ENCODE measurements at regions not wholly inside any gene's neighbourhood (a gene's known extent, or its start where the extent isn't known, plus 50 kb on each side); places are given as distances from the start of the nearest gene placed in this dataset.
A peak's percentile ranks its signal among the peaks of the same experiment; 100 is the strongest.

DNA sequence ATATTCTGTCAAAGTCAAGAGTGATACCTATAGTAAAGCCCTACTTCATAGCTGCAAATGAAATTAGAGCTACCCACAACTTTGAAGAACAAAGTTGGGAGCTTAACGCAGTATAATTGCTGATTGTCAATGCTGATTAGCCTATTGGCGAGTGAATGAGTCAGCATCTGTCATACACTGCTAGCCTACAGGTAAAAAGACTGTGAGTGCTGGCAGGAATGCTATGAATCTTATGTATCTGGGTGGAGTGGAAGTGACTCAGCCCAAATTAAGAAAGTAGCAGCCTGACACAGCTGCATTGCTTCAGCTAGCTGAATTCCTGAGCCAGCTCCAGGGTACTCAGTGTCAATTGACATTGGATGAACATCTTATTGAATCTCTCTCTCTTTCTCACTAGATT lies 179.4 kb upstream of the DCC start:
- H3K9me3 ChIP-seq (ENCODE audit: control insufficient read depth, low read depth, low read length) = no peaks in the 10 kb centered on the region
- Mint-ChIP-seq H3K4me1 (peaks cover 0 to 7% of the 10 kb centered on the region in 2 experiments; a peak in 1 of 4 replicates), H3K36me3 (ENCODE audit: insufficient read depth in 1 of 3, low read depth in 3 of 3) (peaks cover 2 to 14% (median 4%) of the 10 kb centered on the region in 3 experiments; a peak in 6 of 7 replicates), H3K9me3 (peaks cover 18 to 22% of the 10 kb centered on the region in 2 experiments), H3K27me3 (ENCODE audit: low read depth) (no peaks in the 10 kb centered on the region), H3K27ac (peak overlapping the region in 1 of 3 experiments; percentile 82; a peak in 2 of 7 replicates), H3K4me3 (no peak overlapping the region)
- H2AFZ ChIP-seq (ENCODE audit: low read length) = no peak overlapping the region
- H3K18ac ChIP-seq (ENCODE audit: insufficient read length, low read depth, low read length) = no peak overlapping the region
- H3K4me1 ChIP-seq (ENCODE audit: insufficient read depth, low read length) = no peaks in the 10 kb centered on the region
- H3K4ac ChIP-seq (ENCODE audit: low read depth, low read length) = no peak overlapping the region
- H3K56ac ChIP-seq (ENCODE audit: insufficient read length, low read depth, low read length) = no peak overlapping the region
- no peak overlapping the region for H3K23ac ChIP-seq (ENCODE audit: insufficient read length, low read depth, low read length)
- H4K20me1 ChIP-seq (ENCODE audit: control insufficient read depth, insufficient read depth, insufficient read length) = no peaks in the 10 kb centered on the region
- no peak overlapping the region for H2BK15ac ChIP-seq (ENCODE audit: low read depth, low read length)
- TF ChIP-seq, protein P1, sequence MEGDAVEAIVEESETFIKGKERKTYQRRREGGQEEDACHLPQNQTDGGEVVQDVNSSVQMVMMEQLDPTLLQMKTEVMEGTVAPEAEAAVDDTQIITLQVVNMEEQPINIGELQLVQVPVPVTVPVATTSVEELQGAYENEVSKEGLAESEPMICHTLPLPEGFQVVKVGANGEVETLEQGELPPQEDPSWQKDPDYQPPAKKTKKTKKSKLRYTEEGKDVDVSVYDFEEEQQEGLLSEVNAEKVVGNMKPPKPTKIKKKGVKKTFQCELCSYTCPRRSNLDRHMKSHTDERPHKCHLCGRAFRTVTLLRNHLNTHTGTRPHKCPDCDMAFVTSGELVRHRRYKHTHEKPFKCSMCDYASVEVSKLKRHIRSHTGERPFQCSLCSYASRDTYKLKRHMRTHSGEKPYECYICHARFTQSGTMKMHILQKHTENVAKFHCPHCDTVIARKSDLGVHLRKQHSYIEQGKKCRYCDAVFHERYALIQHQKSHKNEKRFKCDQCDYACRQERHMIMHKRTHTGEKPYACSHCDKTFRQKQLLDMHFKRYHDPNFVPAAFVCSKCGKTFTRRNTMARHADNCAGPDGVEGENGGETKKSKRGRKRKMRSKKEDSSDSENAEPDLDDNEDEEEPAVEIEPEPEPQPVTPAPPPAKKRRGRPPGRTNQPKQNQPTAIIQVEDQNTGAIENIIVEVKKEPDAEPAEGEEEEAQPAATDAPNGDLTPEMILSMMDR (conservative IDR thresholded peaks at IDR 0.05) = no peak
- no peak overlapping the region for H2BK5ac ChIP-seq (ENCODE audit: insufficient read length, low read length)
- H2AK5ac ChIP-seq (ENCODE audit: insufficient read length, low read length) = no peak overlapping the region
- H4K5ac ChIP-seq (ENCODE audit: insufficient read length, low read depth, low read length) = no peak overlapping the region
- no peak overlapping the region for H3K27ac ChIP-seq (ENCODE audit: insufficient read length, low read depth, low read length)
- H2BK20ac ChIP-seq (ENCODE audit: low read depth, low read length, poor library complexity, severe bottlenecking) = no peak overlapping the region
- no peaks in the 10 kb centered on the region for H3K27me3 ChIP-seq (ENCODE audit: insufficient read depth, low read length)
- no CpG with 5 or more reads among the region's 2 CpGs for WGBS (ENCODE audit: extremely low coverage, insufficient read length, low lambda C conversion rate)
- H2BK120ac ChIP-seq (ENCODE audit: low read depth, low read length, poor library complexity, severe bottlenecking) = no peak overlapping the region
- no peak overlapping the region for H3T11ph ChIP-seq (ENCODE audit: low read length)
- H3K9ac ChIP-seq (ENCODE audit: extremely low read depth, insufficient read length, low read length) = no peak overlapping the region
- H3K79me2 ChIP-seq (ENCODE audit: insufficient read depth, low read length) = no peaks in the 10 kb centered on the region
- H2BK12ac ChIP-seq (ENCODE audit: insufficient read length, low read depth, low read length) = no peak overlapping the region
- peak; percentile 69 for DNase-seq
- no peaks in the 10 kb centered on the region for H3K79me1 ChIP-seq (ENCODE audit: insufficient read depth, low read depth, low read length, poor library complexity, severe bottlenecking)
- no peak overlapping the region for H4K91ac ChIP-seq (ENCODE audit: insufficient read length, low read depth, low read length)
- H3K23me2 ChIP-seq (ENCODE audit: insufficient read length, low read depth, low read length, poor library complexity, severe bottlenecking) = no peaks in the 10 kb centered on the region
- H3K14ac ChIP-seq (ENCODE audit: insufficient read depth, low read length) = no peak overlapping the region
- H3K4me2 ChIP-seq (ENCODE audit: insufficient read depth, insufficient read length, low read length) = no peak overlapping the region
- no peak overlapping the region for H4K8ac ChIP-seq (replicated peaks; ENCODE audit: insufficient read length, low read depth, low read length)
